IMR-90 (cell line): ENCODE measurements at regions not wholly inside any gene's neighbourhood (a gene's known extent, or its start where the extent isn't known, plus 50 kb on each side); places are given as distances from the start of the nearest gene placed in this dataset.

Experiments used
- ATAC-seq: fragments of 200-7000 bp; cut with Tn5 transposase; 2 replicates; pipeline ENCODE4 v1.9.1; 2020; ENCODE audit warnings: low read depth, mild to moderate bottlenecking, moderate library complexity
- BruUV-seq: library from RNA; stranded (reverse); fragments of 400-500 nt; replicated peaks from 2 replicates; lab custom pipeline; 2021; lab: Mats Ljungman, UMichigan
- CTCF ChIA-PET: fragments of 300-600 bp; formaldehyde crosslinking; extraction: SDS; loops from one replicate; lab custom pipeline; 2021; ENCODE audit warnings: antibody characterized with exemption; lab: Yijun Ruan, JAX
- POLR2A ChIA-PET: fragments of 300-600 bp; sonication (Branson Sonifier 250); formaldehyde crosslinking; loops from one replicate; lab custom pipeline; 2022; ENCODE audit warnings: antibody characterized with exemption; ENCODE audit not compliant: unreplicated experiment; lab: Charles Lee
- DNase-seq: peaks from one replicate; pipeline ENCODE4 v3.0.0; 2013
- H2AFZ ChIP-seq: replicated peaks from 2 replicates; pipeline ENCODE3; 2013; ENCODE audit warnings: low read length, mild to moderate bottlenecking; ENCODE audit not compliant: poor library complexity
- H2AK5ac ChIP-seq: 2 replicates; pipeline ENCODE4 v1.6.1; 2013; ENCODE audit warnings: low read depth, low read length, inconsistent platforms
- H2AK9ac ChIP-seq: replicated peaks from 2 replicates; pipeline ENCODE3; 2013; ENCODE audit warnings: mild to moderate bottlenecking, low read depth, low read length, moderate library complexity; ENCODE audit not compliant: poor library complexity
- H2BK120ac ChIP-seq: 2 replicates; pipeline ENCODE4 v1.6.1; 2013; ENCODE audit warnings: low read depth, low read length, inconsistent platforms
- H2BK15ac ChIP-seq: 3 replicates; pipeline ENCODE4 v1.6.1; 2013; ENCODE audit warnings: low read depth, low read length, inconsistent platforms
- H2BK20ac ChIP-seq: 2 replicates; pipeline ENCODE4 v1.6.1; 2013; ENCODE audit warnings: low read depth, mild to moderate bottlenecking, inconsistent platforms, low read length, moderate library complexity
- H2BK5ac ChIP-seq: 2 replicates; pipeline ENCODE4 v1.6.1; 2013; ENCODE audit warnings: mild to moderate bottlenecking, low read depth, low read length, inconsistent platforms; ENCODE audit not compliant: poor library complexity, severe bottlenecking
- H3K14ac ChIP-seq: replicated peaks from 2 replicates; pipeline ENCODE4 v1.6.1; 2013; ENCODE audit warnings: low read depth, low read length, inconsistent platforms
- H3K18ac ChIP-seq: 2 replicates; pipeline ENCODE4 v1.6.1; 2013; ENCODE audit warnings: low read depth, low read length, control low read depth
- H3K23ac ChIP-seq: 2 replicates; pipeline ENCODE4 v1.6.1; 2013; ENCODE audit warnings: low read depth, low read length, inconsistent platforms
- H3K27ac ChIP-seq: 2 replicates; pipeline ENCODE4 v1.5.1; 2013; ENCODE audit warnings: mild to moderate bottlenecking, control low read depth, low read length; ENCODE audit not compliant: insufficient read depth
- H3K27me3 ChIP-seq: 2 replicates; pipeline ENCODE4 v1.6.1; 2013; ENCODE audit warnings: low read length; ENCODE audit not compliant: control insufficient read depth, insufficient read depth
- H3K36me3 ChIP-seq: 2 replicates; pipeline ENCODE4 v1.6.1; 2013; ENCODE audit warnings: low read length, mixed read lengths; ENCODE audit not compliant: control insufficient read depth, insufficient read depth
- H3K4ac ChIP-seq: 2 replicates; pipeline ENCODE4 v1.6.1; 2013; ENCODE audit warnings: low read depth, low read length, inconsistent platforms
- H3K4me1 ChIP-seq: 2 replicates; pipeline ENCODE4 v1.6.1; 2013; ENCODE audit warnings: low read length, mixed read lengths; ENCODE audit not compliant: control insufficient read depth, insufficient read depth
- H3K4me2 ChIP-seq: 2 replicates; pipeline ENCODE4 v1.6.1; 2013; ENCODE audit warnings: low read depth, mild to moderate bottlenecking, control low read depth, low read length, moderate library complexity
- H3K4me3 ChIP-seq: 2 replicates; pipeline ENCODE4 v1.5.1; 2013; ENCODE audit warnings: low read depth, mild to moderate bottlenecking, control low read depth, low read length, moderate library complexity; ENCODE audit not compliant: insufficient read depth
- H3K56ac ChIP-seq: 2 replicates; pipeline ENCODE4 v1.6.1; 2013; ENCODE audit warnings: low read length, inconsistent platforms; ENCODE audit not compliant: insufficient read depth; ENCODE audit errors: extremely low read depth
- H3K79me1 ChIP-seq, 2 experiments: 2 replicates each; pipeline ENCODE4 v1.6.1; 2013; ENCODE audit warnings: low read length in 2 of 2, inconsistent platforms in 1 of 2, low read depth in 1 of 2
- H3K9ac ChIP-seq: 2 replicates; pipeline ENCODE4 v1.6.1; 2013; ENCODE audit warnings: low read depth, low read length, control low read depth
- H3K9me1 ChIP-seq: 2 replicates; pipeline ENCODE4 v1.6.1; 2013; ENCODE audit warnings: low read length, inconsistent platforms; ENCODE audit not compliant: insufficient read depth
- H3K9me3 ChIP-seq: 2 replicates; pipeline ENCODE4 v1.6.1; 2013; ENCODE audit warnings: low read length; ENCODE audit not compliant: control insufficient read depth, insufficient read depth
- H4K20me1 ChIP-seq: 2 replicates; pipeline ENCODE4 v1.6.1; 2013; ENCODE audit warnings: low read length, inconsistent platforms; ENCODE audit not compliant: insufficient read depth
- H4K5ac ChIP-seq: 2 replicates; pipeline ENCODE4 v1.6.1; 2013; ENCODE audit warnings: mild to moderate bottlenecking, low read depth, low read length, control low read depth
- H4K8ac ChIP-seq, 2 experiments: 2 replicates each; pipeline ENCODE4 v1.6.1; 2013; ENCODE audit warnings: low read depth in 2 of 2, low read length in 2 of 2, control low read depth in 1 of 2, inconsistent platforms in 1 of 2
- H4K91ac ChIP-seq: 2 replicates; pipeline ENCODE4 v1.6.1; 2013; ENCODE audit warnings: low read depth, low read length, inconsistent platforms; ENCODE audit not compliant: insufficient read depth
- CEBPB ChIP-seq: IDR thresholded peaks from 2 replicates; pipeline ENCODE4 v1.6.1; 2012; ENCODE audit warnings: low read depth, low read length, improper control_type of control experiment
- CHD1 ChIP-seq: IDR thresholded peaks from 2 replicates; pipeline ENCODE4 v1.6.1; 2012; ENCODE audit warnings: low read depth, low read length, improper control_type of control experiment
- MAFK ChIP-seq: IDR thresholded peaks from 2 replicates; pipeline ENCODE4 v1.6.1; 2012; ENCODE audit warnings: low read depth, low read length, improper control_type of control experiment
- dilution Hi-C: fragments of 300-500 bp; cut with HindIII; formaldehyde crosslinking; loops from one replicate; pipeline ENCODE4 v1.14.3; 2018; ENCODE audit warnings: low sequenced_read_pairs; ENCODE audit not compliant: unreplicated experiment
- in situ Hi-C: fragments of 300-500 bp; cut with MboI; formaldehyde crosslinking; loops from 3 replicates; pipeline ENCODE4 v1.14.3; 2019; ENCODE audit warnings: low sequenced_read_pairs, inconsistent platforms, mixed read lengths
- intact Hi-C: fragments of 100-400 bp; cut with micrococcal nuclease; formaldehyde crosslinking; loops from 2 replicates; pipeline ENCODE4 v1.10.0; 2022
- TF ChIP-seq, protein P1 (sequence below): fragments of 150-350 bp; IDR thresholded peaks from 2 replicates; pipeline ENCODE4 v1.6.1; 2017; ENCODE audit warnings: mild to moderate bottlenecking, antibody characterized with exemption, low read length, low read depth

- CTCF ChIA-PET = no interaction called here
- TF ChIP-seq CHD1 = no peak
- TF ChIP-seq MAFK = no peak
- TF ChIP-seq, protein P1, sequence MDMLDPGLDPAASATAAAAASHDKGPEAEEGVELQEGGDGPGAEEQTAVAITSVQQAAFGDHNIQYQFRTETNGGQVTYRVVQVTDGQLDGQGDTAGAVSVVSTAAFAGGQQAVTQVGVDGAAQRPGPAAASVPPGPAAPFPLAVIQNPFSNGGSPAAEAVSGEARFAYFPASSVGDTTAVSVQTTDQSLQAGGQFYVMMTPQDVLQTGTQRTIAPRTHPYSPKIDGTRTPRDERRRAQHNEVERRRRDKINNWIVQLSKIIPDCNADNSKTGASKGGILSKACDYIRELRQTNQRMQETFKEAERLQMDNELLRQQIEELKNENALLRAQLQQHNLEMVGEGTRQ = no peak
- no peak for TF ChIP-seq CEBPB
- ATAC-seq (no peak), DNase-seq (no peak)
- H2BK20ac ChIP-seq = no peak overlapping the region
- H3K27me3 ChIP-seq = no peaks in the 10 kb centered on the region
- H4K20me1 ChIP-seq = no peaks in the 10 kb centered on the region
- dilution Hi-C loops = no loop called here
- no peaks in the 10 kb centered on the region for H3K36me3 ChIP-seq
- H2AFZ ChIP-seq = no peak overlapping the region
- H3K4me3 ChIP-seq = no peak overlapping the region
- intact Hi-C loops = no loop called here
- POLR2A ChIA-PET = no interaction called here
- H3K27ac ChIP-seq = no peak overlapping the region
- in situ Hi-C loops = no loop called here
- no peak overlapping the region for H4K91ac ChIP-seq
- no peak overlapping the region for H3K9ac ChIP-seq
- H3K18ac ChIP-seq = no peak overlapping the region
- H4K5ac ChIP-seq = no peak overlapping the region
- no peak overlapping the region for H3K4ac ChIP-seq
- no peak overlapping the region for H3K23ac ChIP-seq
- no peaks in the 10 kb centered on the region for H3K9me1 ChIP-seq
- H3K9me3 ChIP-seq = no peaks in the 10 kb centered on the region
- no peak overlapping the region for H3K14ac ChIP-seq
- no peak overlapping the region for H3K4me2 ChIP-seq
- no peak overlapping the region for H4K8ac ChIP-seq
- no peaks in the 10 kb centered on the region for H3K79me1 ChIP-seq
- no peak overlapping the region for H2BK15ac ChIP-seq
- no peak overlapping the region for H2BK120ac ChIP-seq
- no peak overlapping the region for H2AK9ac ChIP-seq
- no peak overlapping the region for H2BK5ac ChIP-seq
- no peak overlapping the region for H3K56ac ChIP-seq
- no peaks in the 10 kb centered on the region for H3K4me1 ChIP-seq
- H2AK5ac ChIP-seq = no peak overlapping the region
- no TSS peak for BruUV-seq
Observed at GRCh38 chr4:124590480-124590879, 122.1 kb downstream of the ANKRD50 start.
